HEK293T (cell line): ENCODE measurements at regions not wholly inside any gene's neighbourhood (a gene's known extent, or its start where the extent isn't known, plus 50 kb on each side); places are given as distances from the start of the nearest gene placed in this dataset.
"Not testable (repeated sequence)": the region's sequence is repeated elsewhere in the genome, so short reads cannot be mapped to it uniquely, and the experiment has no call there.

ENCODE experiments used
- CTCF ChIA-PET: fragments of 350-600 bp; formaldehyde crosslinking; extraction: SDS; loops from one replicate; lab custom pipeline; 2021; ENCODE audit warnings: antibody characterized with exemption, inconsistent platforms; lab: Yijun Ruan, JAX
- POLR2A ChIA-PET: fragments of 350-600 bp; formaldehyde crosslinking; extraction: SDS; loops from one replicate; lab custom pipeline; 2020; ENCODE audit warnings: antibody characterized with exemption, inconsistent platforms; lab: Yijun Ruan, JAX
- DNase-seq: peaks from one replicate; pipeline ENCODE4 v3.0.0; 2012; ENCODE audit warnings: mixed read lengths; ENCODE audit errors: extremely low spot score
- ARNT ChIP-seq: fragments of 450-650 bp; IDR thresholded peaks from 2 replicates; pipeline ENCODE4 v1.6.1; 2017; ENCODE audit warnings: mild to moderate bottlenecking
- BHLHE40 ChIP-seq: fragments of 450-650 bp; IDR thresholded peaks from 2 replicates; pipeline ENCODE4 v1.6.1; 2016; ENCODE audit warnings: mild to moderate bottlenecking, moderate library complexity, borderline replicate concordance
- CTBP1 ChIP-seq: fragments of 450-650 bp; IDR thresholded peaks from 2 replicates; pipeline ENCODE4 v1.6.1; 2016; ENCODE audit warnings: borderline replicate concordance
- ELF4 ChIP-seq: fragments of 450-650 bp; IDR thresholded peaks from 2 replicates; pipeline ENCODE4 v1.6.1; 2017; ENCODE audit warnings: antibody characterized with exemption
- FOXA1 ChIP-seq: fragments of 450-650 bp; IDR thresholded peaks from 2 replicates; pipeline ENCODE4 v1.6.1; 2016; ENCODE audit warnings: mild to moderate bottlenecking
- FOXK2 ChIP-seq: fragments of 450-650 bp; IDR thresholded peaks from 2 replicates; pipeline ENCODE4 v1.6.1; 2016; ENCODE audit warnings: mild to moderate bottlenecking
- FOXM1 ChIP-seq: fragments of 450-650 bp; IDR thresholded peaks from 2 replicates; pipeline ENCODE4 v1.6.1; 2017; ENCODE audit warnings: mild to moderate bottlenecking, borderline replicate concordance
- HDGF ChIP-seq: fragments of 450-650 bp; IDR thresholded peaks from 2 replicates; pipeline ENCODE4 v1.6.1; 2017; ENCODE audit warnings: antibody characterized with exemption, borderline replicate concordance
- L3MBTL2 ChIP-seq: fragments of 450-650 bp; conservative IDR thresholded peaks from 2 replicates; pipeline ENCODE4 v1.6.1; 2016; ENCODE audit warnings: mild to moderate bottlenecking
- LEF1 ChIP-seq: fragments of 450-650 bp; IDR thresholded peaks from 2 replicates; pipeline ENCODE4 v1.6.1; 2017; ENCODE audit warnings: mild to moderate bottlenecking, borderline replicate concordance
- NFRKB ChIP-seq: fragments of 450-650 bp; IDR thresholded peaks from 2 replicates; pipeline ENCODE4 v1.6.1; 2016; ENCODE audit warnings: mild to moderate bottlenecking, moderate library complexity
- PKNOX1 ChIP-seq: fragments of 450-650 bp; IDR thresholded peaks from 2 replicates; pipeline ENCODE4 v1.6.1; 2016
- SP1 ChIP-seq: fragments of 450-650 bp; IDR thresholded peaks from 2 replicates; pipeline ENCODE4 v1.6.1; 2017
- SUZ12 ChIP-seq: fragments of 450-650 bp; IDR thresholded peaks from 2 replicates; pipeline ENCODE4 v1.6.1; 2016; ENCODE audit warnings: mild to moderate bottlenecking
- TARDBP ChIP-seq: fragments of 450-650 bp; IDR thresholded peaks from 2 replicates; pipeline ENCODE4 v1.6.1; 2016
- ZNF384 ChIP-seq: fragments of 450-650 bp; IDR thresholded peaks from 2 replicates; pipeline ENCODE4 v1.6.1; 2016

- DNase-seq: no peak
- CTCF ChIA-PET: no interaction called here
- TF ChIP-seq ARNT: no peak
- TF ChIP-seq NFRKB: no peak
- no peak for TF ChIP-seq TARDBP
- TF ChIP-seq LEF1: no peak
- TF ChIP-seq ELF4: no peak
- no peak for TF ChIP-seq FOXM1
- TF ChIP-seq CTBP1: no peak
- TF ChIP-seq SP1: no peak
- no peak for TF ChIP-seq PKNOX1
- TF ChIP-seq ZNF384: no peak
- TF ChIP-seq BHLHE40: no peak
- no peak for TF ChIP-seq HDGF
- no peak for TF ChIP-seq FOXA1
- TF ChIP-seq L3MBTL2: no peak
- POLR2A ChIA-PET: no interaction called here
These were observed 94.3 kb downstream of the TMEM167A start for GRCh38 chr5:82982846-82983245.

GRCh38 chr5:82976887-82977286 lies 100.3 kb downstream of the TMEM167A start:
- DNase-seq, CTCF ChIA-PET, POLR2A ChIA-PET: not testable (repeated sequence)

GRCh38 chr5:82975812-82976211 lies 101.4 kb downstream of the TMEM167A start:
- CTCF ChIA-PET: no interaction called here

GRCh38 chr5:82975396-82975795 lies 101.8 kb downstream of the TMEM167A start:
- TF ChIP-seq FOXM1 (no peak), FOXA1 (no peak), TARDBP (no peak)
- POLR2A ChIA-PET: no interaction called here
- CTCF ChIA-PET: no interaction called here
- no peak for DNase-seq

More at GRCh38 chr5:82975812-82976211, 101.4 kb downstream of the TMEM167A start:
- POLR2A ChIA-PET: no interaction called here
- no peak for TF ChIP-seq TARDBP
- TF ChIP-seq FOXK2: no peak
- no peak for TF ChIP-seq ZNF384
- TF ChIP-seq SP1: no peak
- no peak for TF ChIP-seq LEF1
- no peak for TF ChIP-seq FOXA1
- TF ChIP-seq L3MBTL2: no peak
- TF ChIP-seq BHLHE40: no peak
- no peak for TF ChIP-seq SUZ12
- no peak for TF ChIP-seq FOXM1
- no peak for TF ChIP-seq ELF4
- TF ChIP-seq CTBP1: no peak
- no peak for TF ChIP-seq PKNOX1
- TF ChIP-seq ARNT: no peak
- no peak for TF ChIP-seq HDGF
- TF ChIP-seq NFRKB: no peak
- DNase-seq: no peak

GRCh38 chr5:82974346-82974745 lies 102.8 kb downstream of the TMEM167A start:
- POLR2A ChIA-PET, CTCF ChIA-PET, DNase-seq: not testable (repeated sequence)

GRCh38 chr5:82971901-82972300 lies 105.3 kb downstream of the TMEM167A start:
- ChIA-PET CTCF (no interaction called here), POLR2A (no interaction called here)
- DNase-seq: no peak
- TF ChIP-seq CTBP1: no peak

GRCh38 chr5:82971034-82971806 lies 106.0 kb downstream of the TMEM167A start:
- CTCF ChIA-PET, POLR2A ChIA-PET, DNase-seq: not testable (repeated sequence)

GRCh38 chr5:82969221-82969976 lies 107.8 kb downstream of the TMEM167A start:
- POLR2A ChIA-PET, DNase-seq, CTCF ChIA-PET: not testable (repeated sequence)
